Panc1 (cell line): ENCODE measurements at regions not wholly inside any gene's neighbourhood (a gene's known extent, or its start where the extent isn't known, plus 50 kb on each side); places are given as distances from the start of the nearest gene placed in this dataset.

Source experiments
- ATAC-seq: fragments of 200-7000 bp; cut with Tn5 transposase; 2 replicates; pipeline ENCODE4 v1.9.1; 2020; ENCODE audit warnings: mild to moderate bottlenecking, moderate library complexity
- BruUV-seq: library from RNA; stranded (reverse); fragments of 400-500 nt; replicated peaks from 2 replicates; lab custom pipeline; 2021; lab: Mats Ljungman, UMichigan
- CTCF ChIA-PET: fragments of 300-600 bp; sonication (Branson Sonifier 250); formaldehyde crosslinking; loops from one replicate; lab custom pipeline; 2022; ENCODE audit warnings: antibody characterized with exemption; lab: Charles Lee
- POLR2A ChIA-PET: fragments of 300-600 bp; sonication (Branson Sonifier 250); formaldehyde crosslinking; loops from one replicate; lab custom pipeline; 2022; ENCODE audit warnings: antibody characterized with exemption; lab: Charles Lee
- DNase-seq: peaks from one replicate; pipeline ENCODE4 v3.0.0-alpha.2; 2010; ENCODE audit warnings: low read depth, low spot score
- H3K27ac ChIP-seq: 2 replicates; pipeline ENCODE4 v1.5.1; 2011; ENCODE audit warnings: mild to moderate bottlenecking, low read length, inconsistent platforms
- H3K27me3 ChIP-seq: fragments of 200-500 bp; sonication (Bioruptor generic); 2 replicates; pipeline ENCODE4 v1.6.0; 2014; ENCODE audit warnings: low read length, inconsistent platforms; ENCODE audit not compliant: control insufficient read depth, insufficient read depth
- H3K36me3 ChIP-seq: fragments of 200-500 bp; sonication (Bioruptor generic); 2 replicates; pipeline ENCODE4 v1.5.1; 2014; ENCODE audit warnings: inconsistent platforms, mild to moderate bottlenecking, low read length, moderate library complexity; ENCODE audit not compliant: control insufficient read depth, insufficient read depth
- H3K4me1 ChIP-seq: 2 replicates; pipeline ENCODE4 v1.5.1; 2011; ENCODE audit warnings: inconsistent platforms, mild to moderate bottlenecking, low read length, moderate library complexity; ENCODE audit not compliant: control insufficient read depth, insufficient read depth
- H3K4me3 ChIP-seq, 2 experiments: 2 replicates each; pipeline ENCODE4 v1.5.1; 2011 to 2012; ENCODE audit warnings: low read depth in 2 of 2, low read length in 2 of 2, mild to moderate bottlenecking in 2 of 2, inconsistent platforms in 1 of 2, moderate library complexity in 1 of 2
- H3K9me3 ChIP-seq: fragments of 200-500 bp; sonication (Bioruptor generic); 2 replicates; pipeline ENCODE4 v1.5.1; 2014; ENCODE audit warnings: low read depth, mild to moderate bottlenecking, inconsistent platforms, low read length, moderate library complexity; ENCODE audit not compliant: control insufficient read depth, insufficient read depth
- POLR2AphosphoS5 ChIP-seq: IDR thresholded peaks from 2 replicates; pipeline ENCODE4 v1.6.1; 2012; ENCODE audit warnings: mild to moderate bottlenecking, low read depth, low read length, moderate library complexity
- SIN3A ChIP-seq: IDR thresholded peaks from 2 replicates; pipeline ENCODE4 v1.6.1; 2012; ENCODE audit warnings: low read depth, mild to moderate bottlenecking, low read length, moderate library complexity, borderline replicate concordance; ENCODE audit not compliant: insufficient read depth
- TCF7L2 ChIP-seq: IDR thresholded peaks from 2 replicates; pipeline ENCODE4 v1.6.1; 2011; ENCODE audit warnings: mild to moderate bottlenecking, low read depth, low read length, inconsistent platforms
- in situ Hi-C: cut with HindIII; loops from 2 replicates; pipeline ENCODE4 v1.10.0; 2016; ENCODE audit warnings: low sequenced_read_pairs, low pct_unique_long_range_greater_than_20kb
- intact Hi-C: fragments of 100-400 bp; cut with micrococcal nuclease; formaldehyde crosslinking; loops from one replicate; pipeline ENCODE4 v1.10.0; 2022; ENCODE audit not compliant: unreplicated experiment
- TF ChIP-seq, protein P1 (sequence below), 2 experiments: IDR thresholded peaks; 2 replicates each; pipeline ENCODE4 v1.6.1; 2011 to 2012; ENCODE audit warnings: low read depth in 2 of 2, control low read depth in 1 of 2, low read length in 1 of 2, mild to moderate bottlenecking in 1 of 2, moderate library complexity in 1 of 2; ENCODE audit not compliant: insufficient read depth in 1 of 2
- TF ChIP-seq, protein P2 (sequence below): fragments of 450-650 bp; IDR thresholded peaks from 2 replicates; pipeline ENCODE4 v1.5.1; 2017; ENCODE audit warnings: mild to moderate bottlenecking

DNA sequence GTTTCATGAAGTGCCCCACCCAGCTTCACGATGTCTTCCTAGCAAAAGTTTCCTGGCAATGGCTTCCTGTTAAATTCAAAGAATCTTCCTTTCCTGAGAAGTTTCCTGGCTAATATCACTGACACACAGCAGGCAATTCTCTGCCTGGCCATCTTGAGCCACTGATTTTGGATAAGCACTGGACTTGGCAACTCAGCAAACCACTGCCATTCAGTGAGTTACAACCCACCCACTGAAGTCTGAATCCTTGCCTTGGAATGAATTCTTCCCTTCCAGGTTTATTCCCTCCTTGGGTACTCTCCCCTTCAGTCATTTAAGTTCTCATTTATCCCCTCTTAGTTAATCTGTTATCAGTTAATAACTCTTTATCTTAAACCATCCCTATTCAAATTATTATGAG is 426.0 kb downstream of the MBD2 start:
- intact Hi-C loops = no loop called here
- in situ Hi-C loops = no loop called here
- Histone ChIP-seq H3K27ac (no peak overlapping the region), H3K36me3 (no peaks in the 10 kb centered on the region), H3K4me1 (no peaks in the 10 kb centered on the region), H3K4me3 (no peak overlapping the region), H3K9me3 (no peaks in the 10 kb centered on the region), H3K27me3 (no peaks in the 10 kb centered on the region)
- ATAC-seq = no peak
- TF ChIP-seq SIN3A (no peak), TCF7L2 (no peak), POLR2AphosphoS5 (no peak)
- TF ChIP-seq, protein P1, sequence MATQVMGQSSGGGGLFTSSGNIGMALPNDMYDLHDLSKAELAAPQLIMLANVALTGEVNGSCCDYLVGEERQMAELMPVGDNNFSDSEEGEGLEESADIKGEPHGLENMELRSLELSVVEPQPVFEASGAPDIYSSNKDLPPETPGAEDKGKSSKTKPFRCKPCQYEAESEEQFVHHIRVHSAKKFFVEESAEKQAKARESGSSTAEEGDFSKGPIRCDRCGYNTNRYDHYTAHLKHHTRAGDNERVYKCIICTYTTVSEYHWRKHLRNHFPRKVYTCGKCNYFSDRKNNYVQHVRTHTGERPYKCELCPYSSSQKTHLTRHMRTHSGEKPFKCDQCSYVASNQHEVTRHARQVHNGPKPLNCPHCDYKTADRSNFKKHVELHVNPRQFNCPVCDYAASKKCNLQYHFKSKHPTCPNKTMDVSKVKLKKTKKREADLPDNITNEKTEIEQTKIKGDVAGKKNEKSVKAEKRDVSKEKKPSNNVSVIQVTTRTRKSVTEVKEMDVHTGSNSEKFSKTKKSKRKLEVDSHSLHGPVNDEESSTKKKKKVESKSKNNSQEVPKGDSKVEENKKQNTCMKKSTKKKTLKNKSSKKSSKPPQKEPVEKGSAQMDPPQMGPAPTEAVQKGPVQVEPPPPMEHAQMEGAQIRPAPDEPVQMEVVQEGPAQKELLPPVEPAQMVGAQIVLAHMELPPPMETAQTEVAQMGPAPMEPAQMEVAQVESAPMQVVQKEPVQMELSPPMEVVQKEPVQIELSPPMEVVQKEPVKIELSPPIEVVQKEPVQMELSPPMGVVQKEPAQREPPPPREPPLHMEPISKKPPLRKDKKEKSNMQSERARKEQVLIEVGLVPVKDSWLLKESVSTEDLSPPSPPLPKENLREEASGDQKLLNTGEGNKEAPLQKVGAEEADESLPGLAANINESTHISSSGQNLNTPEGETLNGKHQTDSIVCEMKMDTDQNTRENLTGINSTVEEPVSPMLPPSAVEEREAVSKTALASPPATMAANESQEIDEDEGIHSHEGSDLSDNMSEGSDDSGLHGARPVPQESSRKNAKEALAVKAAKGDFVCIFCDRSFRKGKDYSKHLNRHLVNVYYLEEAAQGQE (IDR thresholded peaks at IDR 0.05; ENCODE audit: insufficient read depth in 1 of 2, low read depth in 2 of 2, low read length in 1 of 2) = no peak
- TF ChIP-seq, protein P2, sequence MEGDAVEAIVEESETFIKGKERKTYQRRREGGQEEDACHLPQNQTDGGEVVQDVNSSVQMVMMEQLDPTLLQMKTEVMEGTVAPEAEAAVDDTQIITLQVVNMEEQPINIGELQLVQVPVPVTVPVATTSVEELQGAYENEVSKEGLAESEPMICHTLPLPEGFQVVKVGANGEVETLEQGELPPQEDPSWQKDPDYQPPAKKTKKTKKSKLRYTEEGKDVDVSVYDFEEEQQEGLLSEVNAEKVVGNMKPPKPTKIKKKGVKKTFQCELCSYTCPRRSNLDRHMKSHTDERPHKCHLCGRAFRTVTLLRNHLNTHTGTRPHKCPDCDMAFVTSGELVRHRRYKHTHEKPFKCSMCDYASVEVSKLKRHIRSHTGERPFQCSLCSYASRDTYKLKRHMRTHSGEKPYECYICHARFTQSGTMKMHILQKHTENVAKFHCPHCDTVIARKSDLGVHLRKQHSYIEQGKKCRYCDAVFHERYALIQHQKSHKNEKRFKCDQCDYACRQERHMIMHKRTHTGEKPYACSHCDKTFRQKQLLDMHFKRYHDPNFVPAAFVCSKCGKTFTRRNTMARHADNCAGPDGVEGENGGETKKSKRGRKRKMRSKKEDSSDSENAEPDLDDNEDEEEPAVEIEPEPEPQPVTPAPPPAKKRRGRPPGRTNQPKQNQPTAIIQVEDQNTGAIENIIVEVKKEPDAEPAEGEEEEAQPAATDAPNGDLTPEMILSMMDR = no peak
- ChIA-PET POLR2A (no interaction called here), CTCF (no interaction called here)
- DNase-seq = no peak
- no TSS peak for BruUV-seq

DNA sequence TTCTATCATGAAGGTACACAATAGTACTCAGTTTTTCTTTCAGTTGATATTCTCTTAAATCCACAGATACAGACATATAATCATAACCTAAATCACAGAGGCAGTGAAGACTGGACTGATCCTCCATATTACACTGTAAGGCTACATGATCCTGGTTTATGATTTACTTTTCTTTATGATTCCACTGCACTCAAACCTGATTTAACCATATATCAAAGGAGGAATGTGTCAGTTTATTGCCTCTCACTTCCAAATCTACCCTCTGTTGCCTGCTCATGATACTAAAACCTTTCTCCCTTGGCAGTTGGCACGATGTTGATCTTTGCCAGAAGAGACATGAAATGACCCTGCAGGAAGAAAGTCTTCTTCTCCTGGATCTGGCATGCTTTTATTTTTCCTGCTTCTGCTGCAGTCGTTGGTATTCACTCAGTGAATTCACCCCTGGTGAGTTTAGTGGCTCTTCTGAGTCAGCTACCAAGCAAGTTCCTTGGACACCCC is 426.4 kb downstream of the MBD2 start:
- TF ChIP-seq, protein P1 (IDR thresholded peaks at IDR 0.05; ENCODE audit: insufficient read depth in 1 of 2, low read depth in 2 of 2, low read length in 1 of 2) = no peak
- TF ChIP-seq, protein P2 = no peak
- TF ChIP-seq POLR2AphosphoS5 (no peak), TCF7L2 (no peak), SIN3A (no peak)
- no peak overlapping the region for H3K27ac ChIP-seq
- ChIA-PET CTCF (no interaction called here), POLR2A (no interaction called here)
- in situ Hi-C loops (no loop called here), intact Hi-C loops (no loop called here)
- no peaks in the 10 kb centered on the region for H3K27me3 ChIP-seq
- ATAC-seq (no peak), DNase-seq (no peak)
- no peak overlapping the region for H3K4me3 ChIP-seq
- no peaks in the 10 kb centered on the region for H3K9me3 ChIP-seq
- H3K4me1 ChIP-seq = no peaks in the 10 kb centered on the region
- no TSS peak for BruUV-seq
- no peaks in the 10 kb centered on the region for H3K36me3 ChIP-seq
